ENCODE measurements at regions not wholly inside any gene's neighbourhood (a gene's known extent, or its start where the extent isn't known, plus 50 kb on each side); places are given as distances from the start of the nearest gene placed in this dataset.

- no peak overlapping the region for H3K4me3 ChIP-seq (ENCODE audit: low read length in 3 of 3)
- FAIRE-seq (no peak), DNase-seq (no peak)
- intact Hi-C loops (cut with DNase I), result no loop called here
- no peaks in the 10 kb centered on the region for H3K36me3 ChIP-seq (ENCODE audit: control insufficient read depth in 2 of 3, insufficient read depth in 3 of 3, low read length in 3 of 3)
- H3K4me1 ChIP-seq (ENCODE audit: control insufficient read depth in 2 of 3, insufficient read depth in 2 of 3, low read depth in 1 of 3, low read length in 3 of 3), result no peaks in the 10 kb centered on the region
- no peak overlapping the region for H3K27ac ChIP-seq (ENCODE audit: low read depth in 2 of 2, low read length in 2 of 2)
- no peaks in the 10 kb centered on the region for H3K9me3 ChIP-seq (ENCODE audit: control insufficient read depth in 2 of 3, insufficient read depth in 1 of 3, low read length in 3 of 3)
- no peak for TF ChIP-seq CTCF (IDR thresholded peaks at IDR 0.05; ENCODE audit: borderline replicate concordance, extremely low read depth, insufficient read depth)
- no peaks in the 10 kb centered on the region for H3K27me3 ChIP-seq (ENCODE audit: control insufficient read depth, insufficient read depth, low read length)
- H3K9ac ChIP-seq (ENCODE audit: low read length in 3 of 3), result no peak overlapping the region
Observed at GRCh38 chr13:60990032-60990733, 425.5 kb downstream of the PCDH20 start.

GRCh38 chr13:60986301-60986700, 429.3 kb downstream of the PCDH20 start:
- Histone ChIP-seq H3K27me3 (ENCODE audit: control insufficient read depth, insufficient read depth, low read length) (no peaks in the 10 kb centered on the region), H3K27ac (ENCODE audit: low read depth in 2 of 2, low read length in 2 of 2) (no peak overlapping the region), H3K4me3 (ENCODE audit: low read length in 3 of 3) (no peak overlapping the region), H3K9me3 (ENCODE audit: control insufficient read depth in 2 of 3, insufficient read depth in 1 of 3, low read length in 3 of 3) (no peaks in the 10 kb centered on the region), H3K4me1 (ENCODE audit: control insufficient read depth in 2 of 3, insufficient read depth in 2 of 3, low read depth in 1 of 3, low read length in 3 of 3) (no peaks in the 10 kb centered on the region), H3K36me3 (ENCODE audit: control insufficient read depth in 2 of 3, insufficient read depth in 3 of 3, low read length in 3 of 3) (no peaks in the 10 kb centered on the region), H3K9ac (ENCODE audit: low read length in 3 of 3) (no peak overlapping the region)
- no peak for FAIRE-seq
- intact Hi-C loops (cut with DNase I), result no loop called here
- no peak for DNase-seq
- TF ChIP-seq CTCF (IDR thresholded peaks at IDR 0.05; ENCODE audit: borderline replicate concordance, extremely low read depth, insufficient read depth), result no peak

- no peak overlapping the region for H3K27ac ChIP-seq (ENCODE audit: low read depth in 2 of 2, low read length in 2 of 2)
- H3K4me1 ChIP-seq (ENCODE audit: control insufficient read depth in 2 of 3, insufficient read depth in 2 of 3, low read depth in 1 of 3, low read length in 3 of 3), result no peaks in the 10 kb centered on the region
- no peaks in the 10 kb centered on the region for H3K27me3 ChIP-seq (ENCODE audit: control insufficient read depth, insufficient read depth, low read length)
- intact Hi-C loops (cut with DNase I), result no loop called here
- H3K9me3 ChIP-seq (ENCODE audit: control insufficient read depth in 2 of 3, insufficient read depth in 1 of 3, low read length in 3 of 3), result no peaks in the 10 kb centered on the region
- no peak overlapping the region for H3K4me3 ChIP-seq (ENCODE audit: low read length in 3 of 3)
- no peak for DNase-seq
- no peak overlapping the region for H3K9ac ChIP-seq (ENCODE audit: low read length in 3 of 3)
- H3K36me3 ChIP-seq (ENCODE audit: control insufficient read depth in 2 of 3, insufficient read depth in 3 of 3, low read length in 3 of 3), result no peaks in the 10 kb centered on the region
- FAIRE-seq, result no peak
- TF ChIP-seq CTCF (IDR thresholded peaks at IDR 0.05; ENCODE audit: borderline replicate concordance, extremely low read depth, insufficient read depth), result no peak
Observed at GRCh38 chr13:60981407-60981806, 434.2 kb downstream of the PCDH20 start.

GRCh38 chr13:60976367-60976766, 439.3 kb downstream of the PCDH20 start:
- no peak for TF ChIP-seq CTCF (IDR thresholded peaks at IDR 0.05; ENCODE audit: borderline replicate concordance, extremely low read depth, insufficient read depth)
- no peak overlapping the region for H3K9ac ChIP-seq (ENCODE audit: low read length in 3 of 3)
- DNase-seq (no peak), FAIRE-seq (no peak)
- H3K9me3 ChIP-seq (ENCODE audit: control insufficient read depth in 2 of 3, insufficient read depth in 1 of 3, low read length in 3 of 3), result no peaks in the 10 kb centered on the region
- no peaks in the 10 kb centered on the region for H3K36me3 ChIP-seq (ENCODE audit: control insufficient read depth in 2 of 3, insufficient read depth in 3 of 3, low read length in 3 of 3)
- intact Hi-C loops (cut with DNase I), result no loop called here
- no peak overlapping the region for H3K27ac ChIP-seq (ENCODE audit: low read depth in 2 of 2, low read length in 2 of 2)
- no peaks in the 10 kb centered on the region for H3K4me1 ChIP-seq (ENCODE audit: control insufficient read depth in 2 of 3, insufficient read depth in 2 of 3, low read depth in 1 of 3, low read length in 3 of 3)
- H3K4me3 ChIP-seq (ENCODE audit: low read length in 3 of 3), result no peak overlapping the region
- H3K27me3 ChIP-seq (ENCODE audit: control insufficient read depth, insufficient read depth, low read length), result no peaks in the 10 kb centered on the region

All from kidney (tissue), 13 donors.